ENCODE measurements at regions not wholly inside any gene's neighbourhood (a gene's known extent, or its start where the extent isn't known, plus 50 kb on each side); places are given as distances from the start of the nearest gene placed in this dataset.

DNA sequence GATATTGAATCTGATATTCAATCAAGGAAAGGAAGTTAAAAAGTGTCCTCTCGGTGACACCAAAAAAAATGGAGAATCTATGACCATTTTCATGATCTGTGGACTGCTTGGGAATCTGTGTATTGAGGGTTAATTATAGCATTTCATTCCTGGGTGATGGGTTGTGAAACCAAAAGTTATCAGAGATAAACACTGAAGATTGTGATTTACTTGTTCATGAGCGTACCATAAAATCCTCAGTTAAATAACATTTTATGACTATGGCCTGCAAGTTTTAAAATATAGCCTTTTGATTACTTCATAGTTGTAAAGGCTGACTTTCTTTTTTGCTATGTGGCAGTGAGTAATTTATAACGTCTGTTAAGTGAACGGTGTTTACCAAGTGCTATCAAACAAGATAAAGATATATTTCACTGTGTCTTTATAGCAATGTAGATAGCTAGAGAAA is 267.9 kb upstream of the SEMA6A start:
- TF ChIP-seq, protein P1, sequence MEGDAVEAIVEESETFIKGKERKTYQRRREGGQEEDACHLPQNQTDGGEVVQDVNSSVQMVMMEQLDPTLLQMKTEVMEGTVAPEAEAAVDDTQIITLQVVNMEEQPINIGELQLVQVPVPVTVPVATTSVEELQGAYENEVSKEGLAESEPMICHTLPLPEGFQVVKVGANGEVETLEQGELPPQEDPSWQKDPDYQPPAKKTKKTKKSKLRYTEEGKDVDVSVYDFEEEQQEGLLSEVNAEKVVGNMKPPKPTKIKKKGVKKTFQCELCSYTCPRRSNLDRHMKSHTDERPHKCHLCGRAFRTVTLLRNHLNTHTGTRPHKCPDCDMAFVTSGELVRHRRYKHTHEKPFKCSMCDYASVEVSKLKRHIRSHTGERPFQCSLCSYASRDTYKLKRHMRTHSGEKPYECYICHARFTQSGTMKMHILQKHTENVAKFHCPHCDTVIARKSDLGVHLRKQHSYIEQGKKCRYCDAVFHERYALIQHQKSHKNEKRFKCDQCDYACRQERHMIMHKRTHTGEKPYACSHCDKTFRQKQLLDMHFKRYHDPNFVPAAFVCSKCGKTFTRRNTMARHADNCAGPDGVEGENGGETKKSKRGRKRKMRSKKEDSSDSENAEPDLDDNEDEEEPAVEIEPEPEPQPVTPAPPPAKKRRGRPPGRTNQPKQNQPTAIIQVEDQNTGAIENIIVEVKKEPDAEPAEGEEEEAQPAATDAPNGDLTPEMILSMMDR (IDR thresholded peaks at IDR 0.05), result no peak
- no peak for TF ChIP-seq EP300 (IDR thresholded peaks at IDR 0.05)
